ENCODE measurements at regions not wholly inside any gene's neighbourhood (a gene's known extent, or its start where the extent isn't known, plus 50 kb on each side); places are given as distances from the start of the nearest gene placed in this dataset.

GRCh38 chr1:194598098-194598497, 1411.7 kb upstream of the B3GALT2 start:
- H3K4me1 ChIP-seq (ENCODE audit: control insufficient read depth, insufficient read depth, low read length, poor library complexity, severe bottlenecking) = no peaks in the 10 kb centered on the region
- H3K27ac ChIP-seq (ENCODE audit: insufficient read depth, low read length, poor library complexity, severe bottlenecking) = no peak overlapping the region
- H3K4me3 ChIP-seq (ENCODE audit: insufficient read depth, low read depth, low read length, poor library complexity, severe bottlenecking) = no peak overlapping the region
- H3K9me3 ChIP-seq (ENCODE audit: control insufficient read depth, low read length) = no peaks in the 10 kb centered on the region
- no peaks in the 10 kb centered on the region for H3K27me3 ChIP-seq (replicated peaks; ENCODE audit: control insufficient read depth, insufficient read depth, low read length, poor library complexity, severe bottlenecking)
- H3K36me3 ChIP-seq (ENCODE audit: control insufficient read depth, insufficient read depth, low read length) = no peaks in the 10 kb centered on the region
- DNase-seq = no peak

- Histone ChIP-seq H3K4me3 (ENCODE audit: insufficient read depth, low read depth, low read length, poor library complexity, severe bottlenecking) (no peak overlapping the region), H3K36me3 (ENCODE audit: control insufficient read depth, insufficient read depth, low read length) (no peaks in the 10 kb centered on the region), H3K4me1 (ENCODE audit: control insufficient read depth, insufficient read depth, low read length, poor library complexity, severe bottlenecking) (no peaks in the 10 kb centered on the region), H3K27ac (ENCODE audit: insufficient read depth, low read length, poor library complexity, severe bottlenecking) (no peak overlapping the region), H3K9me3 (ENCODE audit: control insufficient read depth, low read length) (no peaks in the 10 kb centered on the region), H3K27me3 (replicated peaks; ENCODE audit: control insufficient read depth, insufficient read depth, low read length, poor library complexity, severe bottlenecking) (no peaks in the 10 kb centered on the region)
- no peak for DNase-seq
Measured at GRCh38 chr1:194586302-194586701, 1399.9 kb upstream of the B3GALT2 start.

- Histone ChIP-seq H3K27me3 (replicated peaks; ENCODE audit: control insufficient read depth, insufficient read depth, low read length, poor library complexity, severe bottlenecking) (no peaks in the 10 kb centered on the region), H3K4me3 (ENCODE audit: insufficient read depth, low read depth, low read length, poor library complexity, severe bottlenecking) (no peak overlapping the region)
Measured at GRCh38 chr1:194584052-194584451, 1397.6 kb upstream of the B3GALT2 start.

GRCh38 chr1:194570476-194570875, 1384.1 kb upstream of the B3GALT2 start:
- no peak overlapping the region for H3K4me3 ChIP-seq (ENCODE audit: insufficient read depth, low read depth, low read length, poor library complexity, severe bottlenecking)
- DNase-seq = no peak
- no peaks in the 10 kb centered on the region for H3K4me1 ChIP-seq (ENCODE audit: control insufficient read depth, insufficient read depth, low read length, poor library complexity, severe bottlenecking)
- no peaks in the 10 kb centered on the region for H3K27me3 ChIP-seq (replicated peaks; ENCODE audit: control insufficient read depth, insufficient read depth, low read length, poor library complexity, severe bottlenecking)
- H3K9me3 ChIP-seq (ENCODE audit: control insufficient read depth, low read length) = no peaks in the 10 kb centered on the region
- no peaks in the 10 kb centered on the region for H3K36me3 ChIP-seq (ENCODE audit: control insufficient read depth, insufficient read depth, low read length)
- H3K27ac ChIP-seq (ENCODE audit: insufficient read depth, low read length, poor library complexity, severe bottlenecking) = no peak overlapping the region

More at GRCh38 chr1:194584052-194584451, 1397.6 kb upstream of the B3GALT2 start:
- Histone ChIP-seq H3K27ac (ENCODE audit: insufficient read depth, low read length, poor library complexity, severe bottlenecking) (no peak overlapping the region), H3K9me3 (ENCODE audit: control insufficient read depth, low read length) (no peaks in the 10 kb centered on the region), H3K4me1 (ENCODE audit: control insufficient read depth, insufficient read depth, low read length, poor library complexity, severe bottlenecking) (no peaks in the 10 kb centered on the region), H3K36me3 (ENCODE audit: control insufficient read depth, insufficient read depth, low read length) (no peaks in the 10 kb centered on the region)
- no peak for DNase-seq

GRCh38 chr1:194568610-194569009, 1382.2 kb upstream of the B3GALT2 start:
- H3K36me3 ChIP-seq (ENCODE audit: control insufficient read depth, insufficient read depth, low read length) = no peaks in the 10 kb centered on the region
- no peaks in the 10 kb centered on the region for H3K4me1 ChIP-seq (ENCODE audit: control insufficient read depth, insufficient read depth, low read length, poor library complexity, severe bottlenecking)
- H3K4me3 ChIP-seq (ENCODE audit: insufficient read depth, low read depth, low read length, poor library complexity, severe bottlenecking) = no peak overlapping the region
- no peaks in the 10 kb centered on the region for H3K9me3 ChIP-seq (ENCODE audit: control insufficient read depth, low read length)
- DNase-seq = no peak
- no peak overlapping the region for H3K27ac ChIP-seq (ENCODE audit: insufficient read depth, low read length, poor library complexity, severe bottlenecking)
- no peaks in the 10 kb centered on the region for H3K27me3 ChIP-seq (replicated peaks; ENCODE audit: control insufficient read depth, insufficient read depth, low read length, poor library complexity, severe bottlenecking)

- DNase-seq = no peak
- H3K4me1 ChIP-seq (ENCODE audit: control insufficient read depth, insufficient read depth, low read length, poor library complexity, severe bottlenecking) = no peaks in the 10 kb centered on the region
- no peaks in the 10 kb centered on the region for H3K36me3 ChIP-seq (ENCODE audit: control insufficient read depth, insufficient read depth, low read length)
- no peaks in the 10 kb centered on the region for H3K9me3 ChIP-seq (ENCODE audit: control insufficient read depth, low read length)
- no peak overlapping the region for H3K4me3 ChIP-seq (ENCODE audit: insufficient read depth, low read depth, low read length, poor library complexity, severe bottlenecking)
- H3K27me3 ChIP-seq (replicated peaks; ENCODE audit: control insufficient read depth, insufficient read depth, low read length, poor library complexity, severe bottlenecking) = no peaks in the 10 kb centered on the region
- H3K27ac ChIP-seq (ENCODE audit: insufficient read depth, low read length, poor library complexity, severe bottlenecking) = no peak overlapping the region
Measured at GRCh38 chr1:194548071-194548470, 1361.7 kb upstream of the B3GALT2 start.

- no peak overlapping the region for H3K4me3 ChIP-seq (ENCODE audit: insufficient read depth, low read depth, low read length, poor library complexity, severe bottlenecking)
- no peak for DNase-seq
- no peaks in the 10 kb centered on the region for H3K36me3 ChIP-seq (ENCODE audit: control insufficient read depth, insufficient read depth, low read length)
Measured at GRCh38 chr1:194544012-194544411, 1357.6 kb upstream of the B3GALT2 start.

GRCh38 chr1:194538453-194538852, 1352.0 kb upstream of the B3GALT2 start:
- Histone ChIP-seq H3K4me1 (ENCODE audit: control insufficient read depth, insufficient read depth, low read length, poor library complexity, severe bottlenecking) (no peaks in the 10 kb centered on the region), H3K27me3 (replicated peaks; ENCODE audit: control insufficient read depth, insufficient read depth, low read length, poor library complexity, severe bottlenecking) (no peaks in the 10 kb centered on the region), H3K36me3 (ENCODE audit: control insufficient read depth, insufficient read depth, low read length) (no peaks in the 10 kb centered on the region), H3K9me3 (ENCODE audit: control insufficient read depth, low read length) (no peaks in the 10 kb centered on the region), H3K27ac (ENCODE audit: insufficient read depth, low read length, poor library complexity, severe bottlenecking) (no peak overlapping the region), H3K4me3 (ENCODE audit: insufficient read depth, low read depth, low read length, poor library complexity, severe bottlenecking) (no peak overlapping the region)
- DNase-seq = no peak

More at GRCh38 chr1:194544012-194544411, 1357.6 kb upstream of the B3GALT2 start:
- no peaks in the 10 kb centered on the region for H3K4me1 ChIP-seq (ENCODE audit: control insufficient read depth, insufficient read depth, low read length, poor library complexity, severe bottlenecking)
- no peaks in the 10 kb centered on the region for H3K27me3 ChIP-seq (replicated peaks; ENCODE audit: control insufficient read depth, insufficient read depth, low read length, poor library complexity, severe bottlenecking)
- H3K27ac ChIP-seq (ENCODE audit: insufficient read depth, low read length, poor library complexity, severe bottlenecking) = no peak overlapping the region
- H3K9me3 ChIP-seq (ENCODE audit: control insufficient read depth, low read length) = no peaks in the 10 kb centered on the region

- no peaks in the 10 kb centered on the region for H3K27me3 ChIP-seq (replicated peaks; ENCODE audit: control insufficient read depth, insufficient read depth, low read length, poor library complexity, severe bottlenecking)
- no peak overlapping the region for H3K27ac ChIP-seq (ENCODE audit: insufficient read depth, low read length, poor library complexity, severe bottlenecking)
- DNase-seq = no peak
- H3K9me3 ChIP-seq (ENCODE audit: control insufficient read depth, low read length) = no peaks in the 10 kb centered on the region
- H3K4me1 ChIP-seq (ENCODE audit: control insufficient read depth, insufficient read depth, low read length, poor library complexity, severe bottlenecking) = no peaks in the 10 kb centered on the region
- no peaks in the 10 kb centered on the region for H3K36me3 ChIP-seq (ENCODE audit: control insufficient read depth, insufficient read depth, low read length)
- H3K4me3 ChIP-seq (ENCODE audit: insufficient read depth, low read depth, low read length, poor library complexity, severe bottlenecking) = no peak overlapping the region
Measured at GRCh38 chr1:194537521-194537920, 1351.1 kb upstream of the B3GALT2 start.

GRCh38 chr1:194535369-194535768, 1349.0 kb upstream of the B3GALT2 start:
- no peak for DNase-seq
- H3K4me1 ChIP-seq (ENCODE audit: control insufficient read depth, insufficient read depth, low read length, poor library complexity, severe bottlenecking) = no peaks in the 10 kb centered on the region
- H3K4me3 ChIP-seq (ENCODE audit: insufficient read depth, low read depth, low read length, poor library complexity, severe bottlenecking) = no peak overlapping the region
- H3K9me3 ChIP-seq (ENCODE audit: control insufficient read depth, low read length) = no peaks in the 10 kb centered on the region
- H3K36me3 ChIP-seq (ENCODE audit: control insufficient read depth, insufficient read depth, low read length) = no peaks in the 10 kb centered on the region
- H3K27ac ChIP-seq (ENCODE audit: insufficient read depth, low read length, poor library complexity, severe bottlenecking) = no peak overlapping the region
- no peaks in the 10 kb centered on the region for H3K27me3 ChIP-seq (replicated peaks; ENCODE audit: control insufficient read depth, insufficient read depth, low read length, poor library complexity, severe bottlenecking)

- Histone ChIP-seq H3K9me3 (ENCODE audit: control insufficient read depth, low read length) (no peaks in the 10 kb centered on the region), H3K4me1 (ENCODE audit: control insufficient read depth, insufficient read depth, low read length, poor library complexity, severe bottlenecking) (no peaks in the 10 kb centered on the region), H3K27ac (ENCODE audit: insufficient read depth, low read length, poor library complexity, severe bottlenecking) (no peak overlapping the region), H3K36me3 (ENCODE audit: control insufficient read depth, insufficient read depth, low read length) (no peaks in the 10 kb centered on the region), H3K27me3 (replicated peaks; ENCODE audit: control insufficient read depth, insufficient read depth, low read length, poor library complexity, severe bottlenecking) (no peaks in the 10 kb centered on the region), H3K4me3 (ENCODE audit: insufficient read depth, low read depth, low read length, poor library complexity, severe bottlenecking) (no peak overlapping the region)
- DNase-seq = no peak
Measured at GRCh38 chr1:194534784-194535183, 1348.4 kb upstream of the B3GALT2 start.
